HG03045 (cell line): ENCODE measurements at regions not wholly inside any gene's neighbourhood (a gene's known extent, or its start where the extent isn't known, plus 50 kb on each side); places are given as distances from the start of the nearest gene placed in this dataset.

Experiments used
- ATAC-seq: cut with Tn5 transposase; IDR thresholded peaks from one replicate; pipeline ENCODE4 v1.9.1; 2021; ENCODE audit warnings: mild to moderate bottlenecking, moderate library complexity; ENCODE audit not compliant: unreplicated experiment

- no peak for ATAC-seq
These were observed 84.9 kb downstream of the MID1IP1 start for GRCh38 chrX:38886112-38886511.

DNA sequence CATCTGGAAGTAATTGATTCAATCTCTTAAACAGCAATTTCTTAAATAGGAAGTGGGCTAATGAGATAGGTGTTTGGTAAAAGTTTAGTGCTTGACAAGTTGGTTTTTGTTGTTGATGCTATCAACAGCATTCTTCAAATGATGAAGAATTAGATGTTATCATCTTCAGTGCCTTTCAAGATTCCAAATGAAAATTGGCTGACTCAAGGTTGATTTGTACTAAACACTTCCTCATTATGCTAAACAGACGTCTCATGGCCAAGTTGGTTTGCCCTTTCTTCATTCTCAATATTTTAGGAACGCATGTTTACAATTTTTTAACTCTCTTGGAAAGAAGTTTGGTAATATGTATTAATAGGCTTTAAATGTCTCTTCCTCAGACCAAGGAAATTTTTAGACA is 86.0 kb downstream of the MID1IP1 start:
- ATAC-seq = no peak

GRCh38 chrX:38890326-38890725 is 89.1 kb downstream of the MID1IP1 start:
- ATAC-seq = no peak

GRCh38 chrX:38890963-38891362 is 89.7 kb downstream of the MID1IP1 start:
- ATAC-seq = no peak

DNA sequence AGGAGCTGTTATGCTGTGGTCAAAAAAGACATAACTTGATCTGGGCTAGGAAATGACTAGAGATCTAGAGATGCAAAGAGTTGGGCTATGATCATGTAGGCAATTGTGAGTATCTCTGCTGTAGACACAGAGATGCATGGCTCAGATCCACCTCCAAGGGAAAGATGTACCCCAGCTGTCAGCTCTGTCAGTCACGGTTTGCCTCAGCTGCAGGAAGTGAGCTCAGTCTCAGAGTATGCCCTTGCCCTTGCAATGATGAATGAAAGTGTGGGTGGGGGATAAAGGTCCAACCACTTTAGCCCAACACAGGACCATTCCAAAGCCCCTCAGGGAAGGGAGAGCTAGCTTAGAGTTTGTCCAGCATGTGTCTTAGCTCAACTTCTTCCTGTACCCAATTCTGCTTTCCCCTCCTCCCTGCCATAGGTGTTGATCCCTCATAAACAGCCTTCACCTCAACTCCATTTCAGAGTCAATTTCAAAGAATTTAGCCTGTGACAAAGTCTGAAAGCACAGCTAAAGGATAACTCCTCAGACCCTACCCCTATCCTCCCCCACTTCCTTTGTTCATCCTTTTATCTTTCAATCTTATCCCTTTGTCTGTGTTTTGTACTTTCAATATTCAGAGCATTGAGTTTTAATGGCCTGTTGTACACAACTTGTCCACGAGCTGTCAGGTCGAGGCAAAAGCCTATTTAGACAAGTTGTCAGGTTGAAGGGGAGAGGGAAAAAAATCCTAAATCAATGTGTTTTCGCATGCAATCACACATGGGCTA is 90.6 kb downstream of the MID1IP1 start:
- no peak for ATAC-seq

- no peak for ATAC-seq
These were observed 92.2 kb downstream of the MID1IP1 start for GRCh38 chrX:38893441-38893840.

- no peak for ATAC-seq
These were observed 94.5 kb downstream of the MID1IP1 start for GRCh38 chrX:38895775-38896174.

GRCh38 chrX:38896724-38897298 is 95.6 kb downstream of the MID1IP1 start:
- ATAC-seq = no peak

- no peak for ATAC-seq
These were observed 97.0 kb downstream of the MID1IP1 start for GRCh38 chrX:38898261-38898660.

DNA sequence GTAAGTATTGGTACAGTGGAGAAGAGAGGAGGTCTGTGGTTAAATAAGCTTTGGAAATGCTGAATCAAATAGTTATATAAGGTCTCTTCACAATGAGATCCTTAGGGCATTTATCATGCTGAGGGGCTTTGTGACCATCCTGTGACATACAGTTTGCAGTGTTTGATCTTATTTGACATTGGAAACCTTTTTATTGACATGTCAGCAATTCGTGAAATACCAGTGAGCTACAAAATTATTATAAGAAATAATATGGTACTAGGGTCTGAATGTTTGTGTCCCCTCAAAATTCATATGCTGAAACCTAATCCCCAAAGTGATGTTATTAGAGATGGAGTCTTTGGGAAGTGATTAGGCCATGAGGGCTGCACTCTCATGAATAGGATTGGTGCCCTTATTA is 98.4 kb downstream of the MID1IP1 start:
- no peak for ATAC-seq

GRCh38 chrX:38900719-38901118 is 99.5 kb downstream of the MID1IP1 start:
- ATAC-seq = no peak

- no peak for ATAC-seq
These were observed 101.8 kb downstream of the MID1IP1 start for GRCh38 chrX:38902972-38903492.

DNA sequence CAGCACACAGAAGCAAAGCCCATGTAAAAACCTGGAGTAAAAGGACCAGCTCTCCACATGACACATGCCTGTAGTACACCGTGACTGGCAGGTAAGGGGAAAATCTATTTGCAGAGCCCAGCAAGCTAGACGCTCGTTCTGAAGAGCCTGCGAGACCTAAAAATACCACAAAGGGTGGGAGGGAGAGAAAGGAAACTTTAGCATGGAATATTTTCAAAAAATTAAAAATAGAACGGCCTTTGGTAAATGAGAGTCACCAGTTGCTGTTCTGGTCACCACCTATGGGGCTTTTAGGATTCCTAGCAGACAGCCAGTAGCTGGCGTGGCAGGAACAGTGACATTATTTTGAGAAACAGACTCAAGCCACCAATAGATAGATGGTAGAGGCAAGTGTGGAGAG is 115.5 kb downstream of the MID1IP1 start:
- ATAC-seq = no peak

- ATAC-seq = no peak
These were observed 116.7 kb downstream of the MID1IP1 start for GRCh38 chrX:38917954-38918353.

DNA sequence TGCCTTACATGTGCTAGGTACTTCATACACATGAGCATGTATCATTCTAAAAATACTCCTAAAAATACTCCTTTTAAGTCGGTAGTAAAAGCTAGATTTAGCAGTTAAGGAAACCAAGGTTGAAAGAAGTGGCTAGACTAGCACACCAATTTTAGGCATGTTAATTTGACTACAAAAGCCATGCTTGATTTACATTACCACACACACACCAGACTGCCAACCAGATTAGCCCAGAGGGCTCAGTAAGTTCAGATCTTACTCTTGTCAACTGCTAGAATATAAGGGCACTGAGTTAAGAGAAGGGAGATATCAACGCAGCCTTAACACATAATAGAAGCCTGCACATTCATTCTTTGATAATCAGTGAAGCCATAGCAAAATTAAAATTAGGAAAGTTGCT is 117.9 kb downstream of the MID1IP1 start:
- ATAC-seq = no peak

DNA sequence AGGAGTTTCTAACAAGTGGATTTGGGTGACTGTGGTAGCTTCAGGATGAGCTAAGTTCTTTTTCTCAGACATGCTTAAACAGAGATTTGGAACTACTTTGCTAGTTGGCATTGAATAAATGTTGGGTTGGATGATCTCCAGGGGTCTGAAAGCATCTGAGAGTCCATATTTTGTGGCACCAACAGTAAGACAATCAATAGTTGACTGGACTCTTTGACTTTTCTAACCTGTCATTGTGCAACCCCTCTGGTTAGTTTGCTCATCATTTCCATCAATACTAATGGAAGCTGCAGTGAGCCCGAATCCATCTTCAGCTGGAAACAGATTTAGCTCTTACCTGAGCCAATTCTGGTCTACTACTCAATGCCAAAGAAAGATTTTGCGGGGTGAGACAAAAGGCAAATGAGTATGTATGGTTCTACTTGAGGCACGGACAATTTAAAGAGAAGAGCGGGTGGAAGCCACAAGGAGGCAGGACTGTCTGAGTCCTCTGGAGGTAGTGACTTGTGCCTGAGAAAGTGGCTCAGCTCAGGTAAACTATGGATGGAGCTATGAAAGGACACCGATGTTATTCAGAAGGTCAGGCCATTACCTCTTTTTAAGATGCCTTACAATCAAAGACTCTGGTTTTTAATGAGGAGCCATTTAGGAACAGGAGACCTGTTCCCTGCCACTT is 118.7 kb downstream of the MID1IP1 start:
- ATAC-seq = no peak

DNA sequence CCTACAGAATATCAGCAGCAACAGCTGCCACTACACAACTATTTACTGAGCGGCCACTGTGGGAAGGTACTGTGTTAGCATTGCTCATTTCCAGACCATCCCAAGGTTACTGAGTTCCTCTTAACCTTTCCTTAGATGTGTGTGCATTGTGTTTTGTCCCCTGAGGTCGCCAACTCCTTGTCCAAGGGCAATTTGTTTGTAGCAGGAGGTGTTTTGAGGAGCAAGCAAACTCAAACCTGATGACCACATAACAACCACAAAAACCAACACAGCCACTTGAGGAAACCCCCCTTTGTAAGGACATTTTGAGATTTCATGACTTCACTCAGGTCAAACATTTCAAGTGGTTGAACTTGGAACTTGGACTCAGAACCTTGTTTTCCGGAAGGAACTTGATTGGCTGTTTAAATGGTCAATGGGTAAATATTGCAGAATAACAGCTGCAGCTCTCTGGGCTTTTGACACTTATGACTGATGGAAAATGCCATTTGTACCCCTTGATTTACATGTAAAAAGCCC is 122.3 kb downstream of the MID1IP1 start:
- peak; percentile 66 for ATAC-seq

- no peak for ATAC-seq
These were observed 126.3 kb downstream of the MID1IP1 start for GRCh38 chrX:38927592-38927991.

DNA sequence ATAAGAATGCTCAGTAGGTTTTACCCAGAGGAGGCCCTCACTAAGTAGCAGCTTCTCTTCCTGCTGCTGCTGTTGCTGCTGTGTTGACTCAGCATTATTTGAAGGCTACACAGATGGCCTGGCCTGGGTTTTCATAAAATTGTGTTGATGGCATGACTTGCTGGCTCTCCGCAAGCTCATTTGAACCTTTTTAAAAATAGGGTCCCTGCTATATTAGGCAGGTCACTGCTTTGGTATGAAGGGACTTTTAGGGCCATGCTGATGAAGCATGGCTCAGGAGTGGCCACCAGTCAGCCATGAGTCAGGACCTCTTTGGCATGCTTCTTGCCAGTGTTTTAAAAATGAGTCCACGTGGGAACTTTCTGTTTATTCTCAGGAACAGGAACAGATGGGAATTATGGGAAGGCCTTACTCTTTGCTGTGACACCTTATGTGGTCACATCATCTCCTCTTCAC is 128.7 kb downstream of the MID1IP1 start:
- no peak for ATAC-seq

DNA sequence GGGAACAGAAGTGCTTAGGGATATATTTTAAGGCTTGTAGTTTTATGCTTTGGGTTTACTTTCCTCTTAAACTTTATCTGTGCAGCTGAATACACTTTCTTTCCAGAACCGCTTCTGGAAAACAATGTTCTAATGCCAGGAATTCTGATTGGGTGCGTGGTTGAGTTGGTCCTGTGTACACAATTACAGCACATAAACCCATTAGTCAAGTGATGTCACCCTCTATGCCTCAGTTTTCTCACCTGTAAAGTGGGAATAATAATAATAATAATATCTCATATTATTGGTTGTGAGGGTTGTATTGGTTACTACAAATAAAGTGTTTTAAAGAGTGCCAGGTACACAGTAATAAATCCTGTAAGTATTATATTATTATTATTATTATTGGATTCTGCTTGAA is 129.2 kb downstream of the MID1IP1 start:
- no peak for ATAC-seq

DNA sequence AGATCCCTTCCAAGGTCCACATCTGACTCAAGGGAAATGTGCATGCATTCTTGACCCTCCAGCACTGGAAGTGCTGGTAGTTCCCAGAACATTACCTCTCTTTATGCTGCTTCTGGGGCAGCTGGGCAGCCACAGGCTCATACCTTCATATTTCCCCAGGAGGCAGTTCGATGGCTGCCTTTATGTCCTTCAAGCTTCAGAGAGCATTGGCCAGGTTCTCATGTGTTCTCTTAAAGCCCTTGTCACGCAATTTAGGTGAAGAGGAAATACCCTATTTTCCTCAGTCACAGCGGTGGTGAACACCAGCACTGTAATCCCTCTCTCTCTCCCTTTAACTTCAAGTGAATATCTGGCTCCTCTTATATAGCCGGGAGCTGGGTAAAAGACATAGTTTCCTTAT is 134.3 kb downstream of the MID1IP1 start:
- no peak for ATAC-seq

DNA sequence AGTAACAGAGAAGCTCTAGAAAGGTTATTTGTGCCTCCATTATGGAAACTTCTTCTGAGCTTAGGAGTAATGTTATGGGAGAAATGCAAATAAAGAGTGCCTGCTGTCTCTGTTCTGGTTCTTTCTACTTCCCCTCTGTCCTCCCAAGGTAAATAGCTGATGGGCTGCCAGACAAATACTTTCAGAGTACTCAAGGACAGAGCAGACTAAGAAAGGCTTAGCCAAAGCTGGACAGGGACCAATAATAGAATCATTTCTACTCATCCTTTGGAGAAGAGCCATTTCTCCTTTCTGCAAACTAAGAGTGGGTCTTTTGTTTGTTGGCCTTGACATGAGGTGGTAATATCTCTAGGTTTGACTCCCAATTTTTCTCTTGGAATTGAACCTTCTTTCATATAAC is 136.1 kb downstream of the MID1IP1 start:
- no peak for ATAC-seq
